HG03439 (cell line): ENCODE measurements at regions not wholly inside any gene's neighbourhood (a gene's known extent, or its start where the extent isn't known, plus 50 kb on each side); places are given as distances from the start of the nearest gene placed in this dataset.

Experiments used
- ATAC-seq: cut with Tn5 transposase; IDR thresholded peaks from one replicate; pipeline ENCODE4 v1.9.1; 2021; ENCODE audit warnings: mild to moderate bottlenecking, moderate library complexity; ENCODE audit not compliant: unreplicated experiment

- no peak for ATAC-seq
Measured at GRCh38 chr2:146229508-146230155, 1615.2 kb upstream of the ACVR2A start.

GRCh38 chr2:146228466-146229058 is 1616.3 kb upstream of the ACVR2A start:
- no peak for ATAC-seq

DNA sequence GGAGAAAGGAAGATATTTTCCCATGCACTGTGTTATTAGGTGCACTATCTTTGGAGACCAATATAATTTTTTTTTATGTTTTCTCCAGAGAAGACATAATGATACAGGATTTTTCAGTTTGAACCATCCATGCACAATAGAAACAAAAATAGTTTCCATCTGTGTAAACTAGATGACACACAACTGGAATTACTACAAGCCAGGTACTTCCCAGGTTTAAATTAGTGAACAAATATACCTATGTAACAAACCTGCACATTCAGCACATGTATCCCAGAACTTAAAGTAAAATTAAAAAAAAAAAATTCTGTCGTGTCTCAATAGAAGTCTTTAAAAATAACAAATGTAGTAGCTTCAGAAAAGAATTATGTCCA is 1616.8 kb upstream of the ACVR2A start:
- no peak for ATAC-seq

- ATAC-seq = no peak
Measured at GRCh38 chr2:146227152-146228019, 1617.4 kb upstream of the ACVR2A start.

GRCh38 chr2:146226077-146226476 is 1618.8 kb upstream of the ACVR2A start:
- ATAC-seq = no peak

DNA sequence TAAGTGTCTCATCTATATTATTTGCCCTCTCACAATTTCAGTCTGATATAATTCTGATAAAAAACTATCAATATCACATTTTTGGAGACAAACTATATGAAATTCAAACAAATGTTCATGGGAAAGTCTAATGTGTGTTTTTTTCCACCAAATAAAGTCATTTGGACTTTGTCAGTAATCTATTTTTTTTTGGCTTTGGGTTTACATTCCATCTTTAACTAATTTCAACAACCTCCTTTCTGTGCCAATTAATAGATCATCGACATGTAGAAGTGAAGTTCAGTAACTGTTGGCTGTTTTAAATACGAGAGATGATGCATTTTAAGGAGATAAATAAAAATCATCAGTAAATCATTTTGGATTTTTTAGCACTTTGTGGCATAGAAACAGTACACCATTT is 1623.0 kb upstream of the ACVR2A start:
- ATAC-seq = no peak

- no peak for ATAC-seq
Measured at GRCh38 chr2:146220957-146221356, 1623.9 kb upstream of the ACVR2A start.

DNA sequence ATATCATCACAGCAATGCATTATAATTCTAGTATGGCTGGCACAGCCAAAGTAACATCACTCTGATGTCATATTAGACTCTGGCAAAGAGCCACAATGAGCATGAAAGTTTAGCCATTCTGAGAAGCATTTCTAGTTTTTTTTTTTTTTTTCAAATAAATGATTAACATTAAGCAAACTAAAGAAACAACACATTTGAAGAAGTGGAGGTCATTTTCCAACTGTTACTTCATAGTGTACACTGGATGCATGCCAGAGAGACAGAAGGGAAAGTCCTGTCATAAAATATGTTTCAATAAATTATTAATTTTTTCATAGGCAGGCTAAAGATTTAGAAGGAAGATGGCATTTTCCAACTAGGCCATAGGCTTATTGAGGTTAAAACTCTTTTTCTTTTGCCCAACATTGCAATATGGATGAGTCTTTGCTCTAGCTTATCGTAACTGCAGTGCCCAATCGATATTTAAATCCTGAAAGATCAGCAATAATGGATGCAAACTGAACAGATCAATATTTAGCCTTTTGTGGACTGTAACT is 1630.4 kb upstream of the ACVR2A start:
- no peak for ATAC-seq

DNA sequence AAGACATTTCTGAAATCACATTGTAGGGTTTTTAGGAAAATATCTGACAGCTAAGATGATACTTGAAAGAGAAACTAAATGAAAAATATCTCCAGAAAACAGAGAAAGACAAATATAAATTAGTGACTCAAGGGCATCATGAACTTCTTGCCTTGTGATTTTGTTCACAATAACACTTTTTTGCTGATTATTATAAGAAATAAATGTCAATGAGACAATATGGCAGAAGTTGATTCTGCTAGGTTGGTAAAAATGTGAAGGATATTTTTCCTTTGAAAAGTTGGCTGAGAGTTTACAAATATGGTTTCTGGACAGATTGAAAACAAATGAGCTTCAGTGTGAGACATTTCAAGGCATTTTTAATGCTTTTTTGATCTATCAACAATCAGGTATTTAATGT is 1631.2 kb upstream of the ACVR2A start:
- ATAC-seq = no peak

DNA sequence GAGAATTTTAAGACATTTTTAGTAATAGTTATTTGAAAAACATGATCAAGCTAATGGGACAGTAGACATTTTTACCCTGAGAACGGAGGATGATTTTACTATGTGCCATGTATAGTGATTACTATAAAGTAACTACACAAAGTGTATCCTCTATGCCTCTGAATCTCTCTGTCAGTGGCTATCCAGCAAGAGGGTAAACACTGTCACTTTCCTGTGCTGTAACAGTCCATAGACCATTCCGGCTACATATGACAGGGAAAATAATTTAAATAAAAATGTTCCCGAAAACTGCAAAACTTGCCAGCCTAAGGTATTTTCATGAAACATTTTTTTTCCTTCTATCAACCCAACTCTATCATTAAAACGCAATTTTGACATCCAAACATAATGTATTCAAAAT is 1632.2 kb upstream of the ACVR2A start:
- ATAC-seq = no peak

GRCh38 chr2:146209842-146210275 is 1635.0 kb upstream of the ACVR2A start:
- ATAC-seq = no peak

DNA sequence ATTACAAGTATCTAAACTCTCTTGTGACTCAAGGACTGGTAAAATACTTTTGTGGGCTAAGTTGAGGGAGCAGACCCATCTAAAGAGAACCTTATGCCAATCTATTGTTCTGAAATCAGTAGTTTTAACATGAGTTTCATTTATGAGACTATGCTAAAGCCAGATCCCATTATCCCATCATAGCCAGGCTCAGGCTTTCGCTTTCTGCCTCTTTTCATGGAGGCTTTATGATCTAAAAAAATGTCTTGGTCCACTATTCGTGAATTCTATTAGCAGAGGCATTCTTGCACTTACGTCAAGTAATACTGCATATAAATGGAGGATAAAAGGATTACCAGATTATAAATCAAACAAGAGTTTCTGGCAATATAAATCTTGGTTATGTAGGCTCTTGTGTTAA is 1636.9 kb upstream of the ACVR2A start:
- no peak for ATAC-seq

DNA sequence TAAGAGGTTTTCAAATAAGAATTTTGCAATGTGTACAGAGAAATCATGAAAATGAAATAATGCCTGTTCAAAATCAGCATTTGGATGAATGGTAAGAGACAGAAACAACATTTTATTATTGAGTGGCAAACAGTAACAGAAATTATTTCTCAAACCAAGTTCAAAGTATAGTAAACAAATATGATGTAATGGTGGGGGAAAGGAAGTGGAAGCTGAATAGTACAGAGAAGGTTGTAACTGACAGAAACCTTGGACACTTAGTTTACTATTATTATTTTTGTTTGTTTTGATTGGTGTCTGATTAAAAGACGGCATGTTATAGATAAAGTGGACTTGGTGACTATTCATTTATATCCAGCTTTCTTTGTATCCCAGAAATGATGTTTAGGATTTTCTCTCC is 1637.4 kb upstream of the ACVR2A start:
- ATAC-seq = no peak

- ATAC-seq = no peak
Measured at GRCh38 chr2:146203064-146203624, 1641.7 kb upstream of the ACVR2A start.

GRCh38 chr2:146193619-146194018 is 1651.2 kb upstream of the ACVR2A start:
- ATAC-seq = no peak

GRCh38 chr2:146189541-146189940 is 1655.3 kb upstream of the ACVR2A start:
- no peak for ATAC-seq

GRCh38 chr2:146173934-146174333 is 1654.0 kb upstream of the ZEB2 start:
- ATAC-seq = no peak

DNA sequence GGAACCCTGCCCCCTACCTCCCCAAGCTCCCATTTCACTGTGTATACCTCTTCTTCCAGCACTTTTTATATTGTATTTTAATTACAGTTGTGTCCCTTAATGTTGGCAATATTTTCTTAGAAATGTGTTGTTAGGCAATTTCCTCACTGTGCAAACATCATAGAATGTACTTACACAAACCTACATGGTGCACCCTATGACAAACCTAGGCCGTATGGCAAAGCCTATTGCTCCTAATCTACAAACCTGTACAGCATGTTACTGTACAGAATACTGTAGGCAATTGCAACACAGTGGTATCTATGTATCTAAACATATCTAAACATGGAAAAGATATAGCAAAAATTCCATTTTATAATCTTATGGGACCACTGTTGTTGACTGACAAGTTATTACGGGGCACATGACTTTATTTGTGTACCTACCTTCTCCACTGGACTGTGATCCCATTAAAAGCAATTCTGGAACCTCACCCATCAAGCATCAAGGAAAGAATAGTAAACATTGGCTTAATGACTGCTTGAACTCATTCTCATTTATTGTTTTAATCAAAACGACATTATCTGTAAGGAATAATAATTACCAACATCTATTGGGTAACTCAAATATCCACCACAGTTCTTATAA is 1641.5 kb upstream of the ZEB2 start:
- no peak for ATAC-seq

DNA sequence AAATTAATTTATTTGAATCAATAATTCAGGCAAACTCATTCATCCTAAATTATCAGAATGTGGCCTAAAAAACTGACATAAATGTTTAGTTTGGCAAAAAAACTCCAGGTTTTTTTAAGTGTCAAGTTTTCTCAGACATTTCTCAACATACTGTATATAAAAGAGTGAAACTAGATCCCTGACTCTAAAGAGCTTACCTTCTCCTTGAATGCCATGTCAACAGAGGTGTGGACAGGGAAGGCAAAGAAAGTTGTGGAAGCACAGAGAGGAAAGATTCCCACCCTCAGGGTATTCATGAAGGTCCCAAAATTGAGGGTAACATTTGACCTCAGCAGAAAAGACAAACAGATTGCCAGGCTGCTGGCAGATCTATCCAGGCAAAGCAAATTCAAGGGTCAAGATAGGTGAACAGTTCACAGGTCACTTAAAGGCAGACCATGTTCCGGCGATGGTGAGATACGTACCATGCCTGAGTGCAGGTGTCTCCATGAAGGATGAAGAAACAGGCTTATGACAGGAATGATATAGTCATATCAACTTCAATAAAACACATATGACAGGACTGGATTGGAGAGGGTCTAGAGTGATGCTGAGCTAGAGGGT is 1638.3 kb upstream of the ZEB2 start:
- ATAC-seq = no peak

GRCh38 chr2:146147448-146148012 is 1627.6 kb upstream of the ZEB2 start:
- no peak for ATAC-seq
